Activated naive CD8-positive, alpha-beta T cell treated with anti-CD3 and anti-CD28 coated beads, Interleukin-2, amount 10 ng/mL, durations not matched to agents 7 days and 5 days (primary cell): ENCODE measurements at regions not wholly inside any gene's neighbourhood (a gene's known extent, or its start where the extent isn't known, plus 50 kb on each side); places are given as distances from the start of the nearest gene placed in this dataset.

Experiments used
- ATAC-seq: fragments of 150-1000 bp; cut with Tn5 transposase; one replicate; pipeline ENCODE4 v1.10.0; 2021; ENCODE audit warnings: low read depth, moderate library complexity
- POLR2A ChIA-PET: fragments of 350-600 bp; sonication (Branson Sonifier 250); formaldehyde crosslinking; loops from one replicate; lab custom pipeline; 2021; ENCODE audit warnings: antibody characterized with exemption; lab: Charles Lee
- DNase-seq: peaks from one replicate; pipeline ENCODE4 v3.0.0; 2021
- H3K27ac Mint-ChIP-seq: one replicate; pipeline ENCODE4 v1.8.0; 2022; ENCODE audit warnings: mild to moderate bottlenecking, mixed read lengths
- H3K27me3 Mint-ChIP-seq: one replicate; pipeline ENCODE4 v1.8.0; 2022; ENCODE audit warnings: mild to moderate bottlenecking, moderate library complexity, mixed read lengths
- H3K36me3 Mint-ChIP-seq: one replicate; pipeline ENCODE4 v1.8.0; 2021; ENCODE audit warnings: mild to moderate bottlenecking, mixed read lengths
- H3K4me1 Mint-ChIP-seq: one replicate; pipeline ENCODE4 v1.8.0; 2021; ENCODE audit warnings: mixed read lengths
- H3K4me3 Mint-ChIP-seq: one replicate; pipeline ENCODE4 v1.8.0; 2022; ENCODE audit warnings: mild to moderate bottlenecking, moderate library complexity, mixed read lengths
- H3K9me3 Mint-ChIP-seq: one replicate; pipeline ENCODE4 v1.8.0; 2021; ENCODE audit warnings: mixed read lengths

DNA sequence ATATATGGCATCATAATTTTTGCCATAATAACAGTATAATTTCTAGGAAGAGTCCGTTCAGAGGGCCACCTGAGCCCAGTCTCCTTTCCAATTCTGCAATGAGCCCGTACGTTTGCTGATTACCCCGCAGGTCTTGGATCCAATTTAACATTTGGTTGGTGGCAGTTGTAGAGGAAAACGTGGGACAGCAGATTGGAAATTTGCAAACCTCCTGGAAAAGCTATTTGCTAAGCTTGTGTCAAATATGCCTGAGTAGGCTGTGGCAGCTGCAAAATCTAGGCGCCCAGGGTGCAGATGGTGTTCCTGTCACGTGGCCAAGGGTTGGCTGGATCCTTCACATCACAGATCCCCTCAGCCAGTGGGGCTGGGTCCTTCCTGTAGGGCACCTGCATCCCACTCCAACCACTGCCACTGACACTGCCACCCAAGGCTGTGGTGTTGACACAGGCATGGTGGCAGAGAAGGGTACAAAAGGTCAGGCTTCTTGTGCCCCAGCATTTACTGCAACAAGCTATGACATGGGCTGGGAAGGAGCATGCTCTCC is 174.8 kb upstream of the SYT6 start:
- ATAC-seq (no peak), DNase-seq (no peak)
- Mint-ChIP-seq H3K4me3 (no peak overlapping the region), H3K27me3 (peaks cover 6% of the 10 kb centered on the region), H3K4me1 (peaks cover 30% of the 10 kb centered on the region), H3K36me3 (peaks cover 1% of the 10 kb centered on the region), H3K27ac (no peak overlapping the region), H3K9me3 (no peaks in the 10 kb centered on the region)
- POLR2A ChIA-PET = interaction anchor here (1.3 kb wide), 1 partner anchor 11 kb away, joined by 4 read pairs; no protein-coding TSS in a partner anchor

DNA sequence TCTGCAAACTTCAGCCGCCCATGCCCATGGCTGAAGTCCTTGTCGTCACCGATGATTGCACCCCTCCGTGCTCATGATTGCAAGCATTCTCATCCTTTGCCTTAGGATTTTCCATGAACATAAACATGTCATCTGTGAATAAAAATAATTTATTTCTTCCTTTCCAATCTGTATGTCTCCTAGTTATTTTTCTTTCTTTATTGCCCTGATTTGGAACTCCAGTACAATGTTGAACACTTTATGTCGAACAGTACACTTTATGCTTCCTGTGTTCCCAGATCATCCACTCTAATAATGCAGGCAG is 170.9 kb upstream of the SYT6 start:
- no peak for DNase-seq

DNA sequence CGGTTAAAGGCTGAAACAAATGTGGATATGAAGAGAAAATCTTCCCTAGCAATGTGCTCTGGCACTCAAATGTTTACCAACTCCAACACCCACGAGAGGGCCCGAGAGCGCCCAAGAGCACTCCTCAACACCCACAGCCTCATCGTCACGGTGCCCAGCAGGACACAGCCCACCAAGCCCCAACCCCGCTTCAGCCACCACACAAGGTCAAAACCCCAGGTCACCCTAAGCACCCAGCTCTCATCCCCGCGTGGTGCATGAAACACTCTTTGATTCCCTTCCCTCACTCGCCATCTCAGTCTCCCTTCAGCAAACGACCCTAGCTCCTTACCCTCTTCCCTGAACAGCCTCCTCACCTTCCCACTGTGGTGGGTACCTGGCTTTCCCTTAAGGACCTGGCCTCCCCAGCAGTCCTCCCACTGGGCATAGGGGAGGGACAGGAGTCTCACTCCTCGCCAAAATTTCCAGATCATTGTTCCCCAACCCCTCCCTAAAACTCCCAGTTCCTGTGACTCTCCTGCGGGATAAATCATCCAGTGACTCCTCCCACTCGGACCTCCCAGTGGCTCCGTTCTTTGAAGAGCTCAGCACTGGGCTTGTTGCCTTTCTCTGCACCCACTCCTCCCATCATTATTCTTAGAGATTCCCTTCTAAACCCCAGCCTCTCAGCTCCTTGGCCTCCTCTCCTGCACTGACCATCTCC is 170.4 kb upstream of the SYT6 start:
- DNase-seq (no peak), ATAC-seq (no peak)
- no peaks in the 10 kb centered on the region for H3K36me3 Mint-ChIP-seq
- H3K27ac Mint-ChIP-seq = no peak overlapping the region
- H3K9me3 Mint-ChIP-seq = no peaks in the 10 kb centered on the region
- POLR2A ChIA-PET = no interaction called here
- H3K4me3 Mint-ChIP-seq = no peak overlapping the region
- H3K4me1 Mint-ChIP-seq = peaks cover 6% of the 10 kb centered on the region
- H3K27me3 Mint-ChIP-seq = peaks cover 8% of the 10 kb centered on the region

More for the DNA sequence above, 170.9 kb upstream of the SYT6 start:
- Mint-ChIP-seq H3K9me3 (no peaks in the 10 kb centered on the region), H3K36me3 (no peaks in the 10 kb centered on the region), H3K4me3 (no peak overlapping the region), H3K27ac (no peak overlapping the region), H3K27me3 (peaks cover 8% of the 10 kb centered on the region), H3K4me1 (peaks cover 7% of the 10 kb centered on the region)
- POLR2A ChIA-PET = no interaction called here
- ATAC-seq = no peak

DNA sequence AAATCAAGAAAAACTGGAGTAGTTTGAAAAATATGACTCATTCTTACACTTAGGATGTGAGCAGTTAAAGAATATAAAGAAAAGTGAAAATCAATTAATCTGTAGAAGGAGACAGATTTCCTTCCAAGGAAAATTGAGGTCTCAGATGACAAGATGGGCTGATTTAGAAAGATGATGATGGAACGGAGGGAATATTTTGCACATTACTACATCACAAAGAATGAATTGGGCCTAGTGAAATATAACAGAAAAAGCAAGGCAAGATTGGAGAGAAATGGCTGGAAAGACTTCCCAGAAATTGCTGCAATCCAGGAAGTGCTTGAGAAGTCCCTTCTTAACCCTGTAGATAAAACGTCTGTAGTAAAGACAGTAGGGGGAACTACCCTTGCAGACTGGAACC is 169.1 kb upstream of the SYT6 start:
- H3K27ac Mint-ChIP-seq = no peak overlapping the region
- no peak overlapping the region for H3K4me3 Mint-ChIP-seq
- no peak for DNase-seq
- POLR2A ChIA-PET = no interaction called here
- H3K4me1 Mint-ChIP-seq = peaks cover 6% of the 10 kb centered on the region
- ATAC-seq = no peak
- H3K9me3 Mint-ChIP-seq = no peaks in the 10 kb centered on the region
- peaks cover 8% of the 10 kb centered on the region for H3K27me3 Mint-ChIP-seq
- no peaks in the 10 kb centered on the region for H3K36me3 Mint-ChIP-seq

DNA sequence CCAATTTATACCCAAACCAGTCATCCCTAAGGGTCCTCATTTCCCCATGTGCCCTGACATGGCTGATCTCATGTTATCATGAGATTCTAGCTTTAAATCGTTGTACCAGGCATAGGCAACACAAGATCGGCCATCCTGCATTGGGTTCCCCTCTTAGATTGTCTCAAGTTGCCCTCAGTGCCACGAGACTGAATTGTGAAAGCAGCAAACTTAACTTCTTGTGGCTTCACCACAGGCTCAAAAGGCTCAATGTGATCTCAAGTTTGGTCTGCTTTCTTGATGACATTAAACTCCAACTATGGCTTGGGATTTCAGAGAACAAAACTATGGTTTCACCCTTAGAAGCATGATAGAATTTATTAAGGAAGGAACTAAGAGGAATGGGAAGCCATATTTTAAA is 168.5 kb upstream of the SYT6 start:
- Mint-ChIP-seq H3K9me3 (no peaks in the 10 kb centered on the region), H3K4me1 (peaks cover 6% of the 10 kb centered on the region), H3K4me3 (no peak overlapping the region)

DNA sequence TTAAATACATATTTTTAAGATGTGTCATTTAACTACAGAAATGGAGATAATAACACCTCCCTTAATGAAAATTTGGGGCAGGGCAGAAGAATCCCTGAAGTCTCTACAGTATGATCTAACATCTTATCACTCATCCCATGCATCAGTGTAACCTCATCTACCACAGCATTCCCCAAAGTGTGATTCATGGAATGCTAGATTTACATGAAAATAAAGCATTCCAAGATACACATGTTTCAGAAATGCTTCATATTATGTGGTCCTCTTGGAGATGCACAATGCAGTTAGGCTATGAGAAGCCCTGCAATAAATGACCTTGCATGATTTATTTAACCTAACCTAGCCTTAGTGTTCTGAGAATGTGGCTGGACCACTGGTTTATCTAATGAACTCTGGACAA is 166.9 kb upstream of the SYT6 start:
- no peaks in the 10 kb centered on the region for H3K36me3 Mint-ChIP-seq
- ATAC-seq (no peak), DNase-seq (no peak)
- H3K4me1 Mint-ChIP-seq = peaks cover 9% of the 10 kb centered on the region
- no peak overlapping the region for H3K4me3 Mint-ChIP-seq
- H3K27ac Mint-ChIP-seq = no peak overlapping the region
- POLR2A ChIA-PET = no interaction called here
- H3K9me3 Mint-ChIP-seq = no peaks in the 10 kb centered on the region
- H3K27me3 Mint-ChIP-seq = peaks cover 6% of the 10 kb centered on the region

More for the DNA sequence above, 168.5 kb upstream of the SYT6 start:
- DNase-seq (no peak), ATAC-seq (no peak)
- Mint-ChIP-seq H3K27me3 (peaks cover 8% of the 10 kb centered on the region), H3K36me3 (no peaks in the 10 kb centered on the region), H3K27ac (no peak overlapping the region)
- POLR2A ChIA-PET = no interaction called here

DNA sequence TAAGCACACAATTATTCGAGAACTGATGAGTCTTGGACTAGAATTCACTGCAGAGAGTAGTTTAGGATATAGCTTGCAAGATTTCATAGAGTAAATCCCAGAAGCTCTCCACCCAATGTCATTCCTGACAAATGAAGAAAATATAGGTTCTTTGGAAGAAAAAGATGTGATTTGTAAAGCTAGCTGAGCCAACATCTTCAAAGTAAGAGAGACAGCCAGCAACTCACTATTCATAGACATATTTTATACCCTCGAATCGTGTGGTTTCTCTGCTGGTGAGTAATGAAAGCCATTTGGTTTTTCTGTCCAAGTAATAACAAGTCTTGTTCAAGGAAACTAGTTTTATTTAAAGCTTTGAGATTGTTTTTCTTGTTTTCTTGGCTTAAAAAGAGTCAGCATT is 165.7 kb upstream of the SYT6 start:
- H3K27ac Mint-ChIP-seq = no peak overlapping the region
- H3K27me3 Mint-ChIP-seq = peaks cover 2% of the 10 kb centered on the region
- POLR2A ChIA-PET = no interaction called here
- DNase-seq = no peak
- ATAC-seq = no peak
- no peaks in the 10 kb centered on the region for H3K9me3 Mint-ChIP-seq
- H3K4me3 Mint-ChIP-seq = no peak overlapping the region
- H3K36me3 Mint-ChIP-seq = no peaks in the 10 kb centered on the region
- H3K4me1 Mint-ChIP-seq = peaks cover 10% of the 10 kb centered on the region

DNA sequence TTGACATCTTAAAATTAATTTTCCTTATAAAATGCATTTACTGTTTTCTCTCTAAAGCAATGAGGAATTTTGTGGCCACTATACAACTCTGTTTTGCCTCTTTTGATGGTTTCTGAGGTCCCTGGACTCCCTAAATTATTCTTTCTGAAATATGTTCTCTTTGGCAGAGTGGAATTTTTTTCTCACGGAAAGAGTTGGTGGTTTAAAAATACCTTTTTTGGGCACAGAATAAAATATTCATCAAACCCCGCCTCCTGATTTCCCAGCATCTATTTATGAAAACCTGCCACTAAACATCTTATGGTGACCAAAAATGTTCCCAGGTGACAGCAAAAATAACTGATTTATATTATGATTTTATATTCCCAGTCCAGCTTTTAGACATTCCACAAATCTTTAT is 165.3 kb upstream of the SYT6 start:
- no peaks in the 10 kb centered on the region for H3K9me3 Mint-ChIP-seq
- no peak for ATAC-seq
- peaks cover 2% of the 10 kb centered on the region for H3K27me3 Mint-ChIP-seq
- peaks cover 10% of the 10 kb centered on the region for H3K4me1 Mint-ChIP-seq
- H3K4me3 Mint-ChIP-seq = no peak overlapping the region
- POLR2A ChIA-PET = no interaction called here
- H3K36me3 Mint-ChIP-seq = no peaks in the 10 kb centered on the region
- no peak overlapping the region for H3K27ac Mint-ChIP-seq
- no peak for DNase-seq

DNA sequence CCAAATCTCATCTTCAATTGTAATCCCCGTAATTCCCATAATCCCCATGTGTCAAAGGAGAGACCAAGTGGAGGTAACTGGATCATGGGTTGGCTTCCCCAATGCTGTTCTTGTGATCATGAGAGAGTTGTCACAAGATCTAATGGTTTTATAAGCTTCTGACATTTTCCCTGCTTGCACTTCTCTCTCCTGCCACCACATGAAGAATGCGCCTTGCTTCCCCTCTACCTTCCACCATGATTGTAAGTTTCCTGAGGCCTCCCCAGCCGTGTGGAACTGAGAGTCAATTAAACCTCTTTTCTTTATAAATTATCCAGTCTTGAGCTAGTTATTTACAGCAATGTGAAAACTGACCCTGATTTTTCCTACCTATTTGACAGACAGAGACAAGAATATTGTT is 162.5 kb upstream of the SYT6 start:
- Mint-ChIP-seq H3K27ac (no peak overlapping the region), H3K4me3 (no peak overlapping the region), H3K4me1 (peaks cover 4% of the 10 kb centered on the region), H3K36me3 (no peaks in the 10 kb centered on the region), H3K27me3 (peaks cover 2% of the 10 kb centered on the region), H3K9me3 (peaks cover 5% of the 10 kb centered on the region)
- DNase-seq (no peak), ATAC-seq (no peak)
- POLR2A ChIA-PET = no interaction called here

DNA sequence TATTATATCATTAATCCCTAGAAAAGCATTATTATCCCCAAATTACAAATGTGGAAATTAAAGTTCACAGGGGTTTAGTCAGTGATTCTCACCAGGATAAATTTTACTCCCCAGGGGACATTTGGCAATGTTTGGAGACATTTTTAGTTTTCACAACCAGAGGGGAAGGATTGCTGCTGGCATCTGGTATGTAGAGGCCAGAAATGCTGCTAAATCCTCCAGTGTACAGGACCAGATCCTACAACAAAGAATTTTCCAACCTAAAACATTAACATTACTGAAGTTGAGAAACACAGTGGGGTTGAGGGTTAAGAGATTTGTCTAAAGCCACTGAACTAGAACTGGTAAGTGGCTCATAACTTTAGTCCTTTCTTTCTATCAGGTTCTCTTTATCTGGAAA is 162.0 kb upstream of the SYT6 start:
- no peak overlapping the region for H3K4me3 Mint-ChIP-seq
- POLR2A ChIA-PET = no interaction called here
- no peaks in the 10 kb centered on the region for H3K36me3 Mint-ChIP-seq
- DNase-seq = no peak
- H3K27ac Mint-ChIP-seq = no peak overlapping the region
- peaks cover 5% of the 10 kb centered on the region for H3K9me3 Mint-ChIP-seq
- H3K27me3 Mint-ChIP-seq = peaks cover 2% of the 10 kb centered on the region
- no peak for ATAC-seq
- H3K4me1 Mint-ChIP-seq = peaks cover 4% of the 10 kb centered on the region

DNA sequence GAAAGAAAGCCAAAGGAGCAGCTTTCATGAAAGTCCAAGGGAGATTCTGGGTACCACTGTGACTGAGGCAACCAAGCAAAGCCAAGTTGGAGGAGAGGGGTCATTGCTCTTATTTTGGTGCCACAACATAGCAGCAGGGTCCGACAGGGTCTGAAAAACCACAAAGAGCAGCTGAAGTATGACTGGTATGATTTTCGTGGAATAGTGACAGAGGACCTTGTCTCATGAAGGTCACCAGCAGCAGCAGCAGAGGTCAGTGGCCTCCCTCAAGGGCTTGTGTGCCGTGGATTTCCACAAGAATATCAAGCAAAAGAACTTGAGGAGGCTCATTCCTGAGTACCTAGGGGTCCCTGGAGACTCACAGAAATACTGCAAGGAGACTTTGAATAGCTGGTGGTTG is 160.9 kb upstream of the SYT6 start:
- no peak overlapping the region for H3K4me3 Mint-ChIP-seq
- H3K9me3 Mint-ChIP-seq = peaks cover 5% of the 10 kb centered on the region
- no peaks in the 10 kb centered on the region for H3K36me3 Mint-ChIP-seq
- H3K27me3 Mint-ChIP-seq = no peaks in the 10 kb centered on the region
- POLR2A ChIA-PET = no interaction called here
- no peak for DNase-seq
- H3K4me1 Mint-ChIP-seq = peaks cover 4% of the 10 kb centered on the region
- ATAC-seq = no peak
- H3K27ac Mint-ChIP-seq = no peak overlapping the region

DNA sequence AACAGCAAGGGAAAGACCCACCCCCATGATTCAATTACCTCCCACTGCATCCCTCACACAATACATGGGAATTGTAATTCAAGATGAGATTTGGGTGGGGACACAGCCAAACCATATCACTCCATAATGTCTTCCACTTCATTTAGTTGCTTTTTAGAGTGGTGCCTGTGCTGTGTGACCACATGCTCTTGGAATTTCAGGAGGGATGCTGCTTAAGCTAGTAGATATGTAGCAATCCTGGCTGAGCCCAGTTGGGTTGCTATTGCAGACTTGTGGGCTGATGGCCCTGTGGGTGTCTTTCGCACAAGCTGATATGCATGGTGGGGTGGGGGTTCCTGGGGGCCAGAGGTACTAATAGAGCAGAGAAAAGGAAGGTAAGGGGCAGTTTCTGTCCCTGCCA is 160.4 kb upstream of the SYT6 start:
- DNase-seq = no peak
- no peaks in the 10 kb centered on the region for H3K36me3 Mint-ChIP-seq

DNA sequence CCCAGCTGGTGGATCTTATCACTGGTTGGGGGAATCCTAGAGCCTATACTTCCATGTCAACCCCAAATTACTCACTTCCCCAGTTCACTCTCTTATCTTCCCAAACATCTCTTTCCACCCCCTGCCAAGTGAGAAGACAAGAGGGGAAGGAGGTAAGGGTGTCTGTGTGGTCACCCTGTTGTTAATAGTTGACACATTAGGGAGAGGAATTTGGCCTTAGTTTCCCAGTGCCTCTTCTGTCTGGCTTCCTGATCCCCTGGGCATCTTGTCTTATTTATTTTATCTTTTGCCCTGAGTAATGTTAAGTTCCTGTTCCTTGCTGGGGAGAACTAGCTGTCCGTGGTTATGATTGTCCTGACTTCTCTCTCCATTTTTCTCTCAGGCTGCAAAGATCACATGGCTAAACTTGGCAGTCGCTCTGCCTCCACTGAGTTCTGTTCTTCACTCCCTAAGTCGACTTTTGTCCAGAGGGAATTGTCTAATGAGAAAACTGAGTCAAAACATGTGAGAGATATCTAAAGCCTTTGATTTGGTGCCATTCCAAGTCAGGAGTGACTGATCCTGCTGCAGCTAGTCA is 157.1 kb upstream of the SYT6 start:
- ATAC-seq (no peak), DNase-seq (no peak)
- Mint-ChIP-seq H3K9me3 (peaks cover 5% of the 10 kb centered on the region), H3K4me1 (peaks cover 2% of the 10 kb centered on the region), H3K27ac (no peak overlapping the region), H3K36me3 (no peaks in the 10 kb centered on the region), H3K27me3 (peaks cover 4% of the 10 kb centered on the region), H3K4me3 (no peak overlapping the region)
- POLR2A ChIA-PET = no interaction called here

More for the DNA sequence above, 160.4 kb upstream of the SYT6 start:
- POLR2A ChIA-PET = no interaction called here
- Mint-ChIP-seq H3K4me3 (no peak overlapping the region), H3K4me1 (peaks cover 4% of the 10 kb centered on the region), H3K27ac (no peak overlapping the region), H3K9me3 (peaks cover 5% of the 10 kb centered on the region), H3K27me3 (no peaks in the 10 kb centered on the region)
- no peak for ATAC-seq

DNA sequence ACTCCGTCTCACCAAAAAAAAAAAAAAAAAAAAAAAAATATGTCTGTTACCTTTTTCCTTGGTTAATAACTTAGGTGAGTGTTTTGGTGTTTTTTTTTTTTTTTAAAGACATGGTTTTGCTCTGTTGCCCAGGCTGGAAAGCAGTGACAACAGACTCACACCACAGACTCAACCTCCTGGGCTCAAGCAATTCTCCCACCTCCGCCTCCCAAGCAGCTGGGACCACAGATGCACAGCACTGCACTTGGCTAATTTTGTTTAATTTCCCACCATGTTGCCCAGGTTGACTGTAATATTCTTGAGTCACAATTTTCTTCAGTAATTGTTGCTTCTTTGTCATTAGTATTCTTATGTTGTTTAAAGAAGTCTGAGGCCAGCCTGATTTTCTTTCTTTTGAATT is 149.2 kb upstream of the SYT6 start:
- POLR2A ChIA-PET = no interaction called here
- ATAC-seq = no peak

More for the DNA sequence above, 149.2 kb upstream of the SYT6 start:
- Mint-ChIP-seq H3K4me1 (peaks cover 4% of the 10 kb centered on the region), H3K36me3 (no peaks in the 10 kb centered on the region), H3K27me3 (peaks cover 16% of the 10 kb centered on the region), H3K27ac (no peak overlapping the region), H3K4me3 (no peak overlapping the region), H3K9me3 (peaks cover 4% of the 10 kb centered on the region)
- DNase-seq = no peak
